Endothelial cell of umbilical vein (primary cell): ENCODE measurements at regions not wholly inside any gene's neighbourhood (a gene's known extent, or its start where the extent isn't known, plus 50 kb on each side); places are given as distances from the start of the nearest gene placed in this dataset.

Experiments
- BruUV-seq: library from RNA; stranded (reverse); fragments of 400-500 nt; replicated peaks from 2 replicates; lab custom pipeline; 2021; lab: Mats Ljungman, UMichigan
- CTCF ChIA-PET: fragments of 300-600, 350-600 bp; sonication (Branson Sonifier 250); formaldehyde crosslinking; loops from one replicate; lab custom pipeline; 2021; ENCODE audit warnings: antibody characterized with exemption, inconsistent platforms; lab: Charles Lee
- POLR2A ChIA-PET: fragments of 300-600, 350-600 bp; sonication (Branson Sonifier 250); formaldehyde crosslinking; loops from one replicate; lab custom pipeline; 2021; ENCODE audit warnings: antibody characterized with exemption, inconsistent platforms; lab: Charles Lee
- DNase-seq: peaks from one replicate; pipeline ENCODE4 v3.0.0-alpha.2; 2011; ENCODE audit warnings: low read depth, low spot score
- FAIRE-seq: peaks from 2 replicates; lab custom pipeline; 2011; peaks lifted over from hg19 to GRCh38; lab: Jason Lieb, UNC
- H2AFZ ChIP-seq: 2 replicates; pipeline ENCODE4 v1.6.0; 2012; ENCODE audit warnings: low read depth, low read length, control low read depth, inconsistent platforms
- H3K27ac ChIP-seq: 2 replicates; pipeline ENCODE4 v1.5.1; 2011; ENCODE audit warnings: low read depth, mild to moderate bottlenecking, control low read depth, low read length, moderate library complexity; ENCODE audit not compliant: insufficient read depth
- H3K27me3 ChIP-seq, 2 experiments: 2 replicates each; pipeline versions ENCODE4 v1.6.0 to v1.6.1; 2011; ENCODE audit warnings: low read length in 2 of 2, mixed read lengths in 1 of 2; ENCODE audit not compliant: control insufficient read depth in 2 of 2, insufficient read depth in 2 of 2
- H3K36me3 ChIP-seq, 2 experiments: 2 replicates in 1 of 2; 3 replicates in 1 of 2; pipeline ENCODE4 v1.5.1; 2011; ENCODE audit warnings: low read length in 2 of 2, mild to moderate bottlenecking in 1 of 2, moderate library complexity in 1 of 2; ENCODE audit not compliant: control insufficient read depth in 2 of 2, insufficient read depth in 2 of 2; ENCODE audit errors: extremely low read depth in 1 of 2
- H3K4me1 ChIP-seq: 3 replicates; pipeline ENCODE4 v1.5.1; 2011; ENCODE audit warnings: mild to moderate bottlenecking, low read length; ENCODE audit not compliant: control insufficient read depth, insufficient read depth; ENCODE audit errors: extremely low read depth
- H3K4me2 ChIP-seq: 2 replicates; pipeline ENCODE4 v1.6.1; 2011; ENCODE audit warnings: low read length, control low read depth, mixed read lengths; ENCODE audit not compliant: insufficient read depth
- H3K4me3 ChIP-seq, 3 experiments: fragments of 200-600 bp in 1 of 3; sonication (generic), shearing (Covaris generic) in 1 of 3; replicated peaks in 1 of 3; 2 replicates each; pipeline ENCODE4 v1.5.1; 2011 to 2016; ENCODE audit warnings: control low read depth in 3 of 3, low read length in 3 of 3, mild to moderate bottlenecking in 2 of 3, inconsistent platforms in 1 of 3, low read depth in 1 of 3, moderate library complexity in 1 of 3; ENCODE audit not compliant: insufficient read depth in 1 of 3
- H3K79me2 ChIP-seq: 2 replicates; pipeline ENCODE4 v1.6.0; 2012; ENCODE audit warnings: low read length, inconsistent platforms; ENCODE audit not compliant: control insufficient read depth, insufficient read depth
- H3K9ac ChIP-seq: replicated peaks from 2 replicates; pipeline ENCODE3; 2011; ENCODE audit warnings: low read length, control low read depth; ENCODE audit not compliant: insufficient read depth; ENCODE audit errors: extremely low read depth
- H3K9me1 ChIP-seq: replicated peaks from 3 replicates; pipeline ENCODE4 v1.6.0; 2011; ENCODE audit warnings: mild to moderate bottlenecking, low read length; ENCODE audit not compliant: control insufficient read depth, insufficient read depth; ENCODE audit errors: extremely low read depth
- H3K9me3 ChIP-seq: replicated peaks from 2 replicates; pipeline ENCODE4 v1.5.1; 2012; ENCODE audit warnings: low read length, inconsistent platforms; ENCODE audit not compliant: control insufficient read depth, insufficient read depth
- H4K20me1 ChIP-seq: replicated peaks from 2 replicates; pipeline ENCODE3; 2011; ENCODE audit warnings: mild to moderate bottlenecking, low read length; ENCODE audit not compliant: control insufficient read depth, insufficient read depth; ENCODE audit errors: extremely low read depth
- EZH2 ChIP-seq: IDR thresholded peaks from 2 replicates; pipeline ENCODE4 v1.6.1; 2012; ENCODE audit warnings: borderline replicate concordance, low read depth, mild to moderate bottlenecking, moderate library complexity, low read length, inconsistent platforms; ENCODE audit not compliant: severe bottlenecking
- FOS ChIP-seq: IDR thresholded peaks from 2 replicates; pipeline ENCODE4 v1.6.1; 2011; ENCODE audit warnings: mild to moderate bottlenecking, low read length, moderate library complexity, borderline replicate concordance; ENCODE audit not compliant: insufficient read depth
- MAX ChIP-seq: IDR thresholded peaks from 2 replicates; pipeline ENCODE4 v1.6.1; 2011; ENCODE audit not compliant: insufficient read depth, insufficient read length
- MYC ChIP-seq: IDR thresholded peaks from one replicate; pipeline ENCODE4 v1.6.1; 2011; ENCODE audit warnings: mild to moderate bottlenecking, low read depth, low read length
- POLR2A ChIP-seq: IDR thresholded peaks from 2 replicates; pipeline ENCODE4 v1.6.1; 2012; ENCODE audit warnings: low read depth, mild to moderate bottlenecking, control low read depth, low read length
- POLR2AphosphoS5 ChIP-seq: IDR thresholded peaks from 2 replicates; pipeline ENCODE4 v1.6.1; 2012; ENCODE audit warnings: low read depth, mild to moderate bottlenecking, control low read depth, low read length, moderate library complexity; ENCODE audit not compliant: insufficient read depth
- dilution Hi-C: fragments of 300-500 bp; cut with MboI; formaldehyde crosslinking; loops from one replicate; pipeline ENCODE4 v1.15.0; 2019; ENCODE audit warnings: low sequenced_read_pairs; ENCODE audit not compliant: extremely low pct_ligation_motif_present
- intact Hi-C: fragments of 100-400 bp; cut with micrococcal nuclease; formaldehyde crosslinking; loops from one replicate; pipeline ENCODE4 v1.10.0; 2022
- TF ChIP-seq, protein P1 (sequence below), 2 donors: IDR thresholded peaks; 1 replicate in 1 of 2; 2 replicates in 1 of 2; pipeline ENCODE4 v1.5.1; 2011; ENCODE audit warnings: low read length in 2 of 2, mild to moderate bottlenecking in 2 of 2, moderate library complexity in 2 of 2, control low read depth in 1 of 2, inconsistent platforms in 1 of 2, low read depth in 1 of 2; ENCODE audit not compliant: insufficient read depth in 1 of 2; ENCODE audit errors: extremely low read depth in 1 of 2

GRCh38 chr7:17640730-17641377 lies 299.4 kb downstream of the SNX13 start:
- dilution Hi-C loops = no loop called here
- Histone ChIP-seq H4K20me1 (no peaks in the 10 kb centered on the region), H3K79me2 (no peaks in the 10 kb centered on the region), H2AFZ (no peak overlapping the region), H3K4me3 (no peak overlapping the region), H3K27me3 (no peaks in the 10 kb centered on the region), H3K9me3 (no peaks in the 10 kb centered on the region), H3K9ac (no peak overlapping the region), H3K4me1 (no peaks in the 10 kb centered on the region), H3K36me3 (no peaks in the 10 kb centered on the region), H3K27ac (no peak overlapping the region), H3K4me2 (no peak overlapping the region), H3K9me1 (no peaks in the 10 kb centered on the region)
- FAIRE-seq = peak; percentile 67
- ChIA-PET POLR2A (no interaction called here), CTCF (interaction anchor here (1.0 to 2.4 kb wide), 4 partner anchors 11 to 715 kb away, joined by 3 to 11 read pairs (median 4); no protein-coding TSS in a partner anchor)
- TF ChIP-seq FOS = no peak
- TF ChIP-seq, protein P1, sequence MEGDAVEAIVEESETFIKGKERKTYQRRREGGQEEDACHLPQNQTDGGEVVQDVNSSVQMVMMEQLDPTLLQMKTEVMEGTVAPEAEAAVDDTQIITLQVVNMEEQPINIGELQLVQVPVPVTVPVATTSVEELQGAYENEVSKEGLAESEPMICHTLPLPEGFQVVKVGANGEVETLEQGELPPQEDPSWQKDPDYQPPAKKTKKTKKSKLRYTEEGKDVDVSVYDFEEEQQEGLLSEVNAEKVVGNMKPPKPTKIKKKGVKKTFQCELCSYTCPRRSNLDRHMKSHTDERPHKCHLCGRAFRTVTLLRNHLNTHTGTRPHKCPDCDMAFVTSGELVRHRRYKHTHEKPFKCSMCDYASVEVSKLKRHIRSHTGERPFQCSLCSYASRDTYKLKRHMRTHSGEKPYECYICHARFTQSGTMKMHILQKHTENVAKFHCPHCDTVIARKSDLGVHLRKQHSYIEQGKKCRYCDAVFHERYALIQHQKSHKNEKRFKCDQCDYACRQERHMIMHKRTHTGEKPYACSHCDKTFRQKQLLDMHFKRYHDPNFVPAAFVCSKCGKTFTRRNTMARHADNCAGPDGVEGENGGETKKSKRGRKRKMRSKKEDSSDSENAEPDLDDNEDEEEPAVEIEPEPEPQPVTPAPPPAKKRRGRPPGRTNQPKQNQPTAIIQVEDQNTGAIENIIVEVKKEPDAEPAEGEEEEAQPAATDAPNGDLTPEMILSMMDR (IDR thresholded peaks at IDR 0.05; ENCODE audit: extremely low read depth in 1 of 2, insufficient read depth in 1 of 2, low read depth in 1 of 2, low read length in 2 of 2) = peak; percentile 45 to 56
- intact Hi-C loops = loop anchor here (5.0 kb wide), 1 partner anchor 269 kb away; no protein-coding TSS in a partner anchor
- peak; percentile 33 for DNase-seq
- BruUV-seq = no TSS peak

DNA sequence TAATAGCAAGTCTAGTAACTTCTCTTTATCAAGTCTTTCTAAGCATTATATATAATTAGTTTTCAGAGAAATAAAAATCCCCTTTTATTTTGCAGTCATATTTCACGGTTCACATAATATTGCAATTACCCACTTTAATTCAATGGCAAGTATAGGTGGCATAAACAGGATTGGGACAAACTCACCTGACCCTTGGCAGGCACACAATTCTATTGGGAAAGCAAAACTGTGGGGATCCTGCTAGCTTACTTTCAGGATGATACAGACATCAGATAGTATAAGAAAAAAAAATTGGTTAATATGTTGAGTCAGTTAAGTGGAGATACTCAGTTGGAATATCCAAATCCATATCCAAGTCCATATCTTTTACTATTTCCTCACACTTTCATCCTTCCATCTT lies 294.8 kb downstream of the SNX13 start:
- intact Hi-C loops (no loop called here), dilution Hi-C loops (no loop called here)
- no peak overlapping the region for H3K4me2 ChIP-seq
- POLR2A ChIA-PET = no interaction called here
- H3K9ac ChIP-seq = no peak overlapping the region
- no peak for DNase-seq
- no peak for FAIRE-seq
- H3K79me2 ChIP-seq = no peaks in the 10 kb centered on the region
- H3K9me1 ChIP-seq = no peaks in the 10 kb centered on the region
- no peak overlapping the region for H3K27ac ChIP-seq
- CTCF ChIA-PET = interaction anchor here (2.0 to 5.6 kb wide), 3 partner anchors 343 to 719 kb away, joined by 9 to 97 read pairs (median 22); no protein-coding TSS in a partner anchor
- H3K36me3 ChIP-seq = no peaks in the 10 kb centered on the region
- no peaks in the 10 kb centered on the region for H3K4me1 ChIP-seq
- no peaks in the 10 kb centered on the region for H3K9me3 ChIP-seq
- H2AFZ ChIP-seq = no peak overlapping the region
- H3K27me3 ChIP-seq = no peaks in the 10 kb centered on the region
- no TSS peak for BruUV-seq
- no peaks in the 10 kb centered on the region for H4K20me1 ChIP-seq
- no peak for TF ChIP-seq EZH2
- TF ChIP-seq POLR2A = no peak
- no peak for TF ChIP-seq MAX
- TF ChIP-seq MYC = no peak
- no peak for TF ChIP-seq POLR2AphosphoS5
- TF ChIP-seq FOS = no peak
- no peak overlapping the region for H3K4me3 ChIP-seq
